ENCODE measurements at regions not wholly inside any gene's neighbourhood (a gene's known extent, or its start where the extent isn't known, plus 50 kb on each side); places are given as distances from the start of the nearest gene placed in this dataset.

DNA sequence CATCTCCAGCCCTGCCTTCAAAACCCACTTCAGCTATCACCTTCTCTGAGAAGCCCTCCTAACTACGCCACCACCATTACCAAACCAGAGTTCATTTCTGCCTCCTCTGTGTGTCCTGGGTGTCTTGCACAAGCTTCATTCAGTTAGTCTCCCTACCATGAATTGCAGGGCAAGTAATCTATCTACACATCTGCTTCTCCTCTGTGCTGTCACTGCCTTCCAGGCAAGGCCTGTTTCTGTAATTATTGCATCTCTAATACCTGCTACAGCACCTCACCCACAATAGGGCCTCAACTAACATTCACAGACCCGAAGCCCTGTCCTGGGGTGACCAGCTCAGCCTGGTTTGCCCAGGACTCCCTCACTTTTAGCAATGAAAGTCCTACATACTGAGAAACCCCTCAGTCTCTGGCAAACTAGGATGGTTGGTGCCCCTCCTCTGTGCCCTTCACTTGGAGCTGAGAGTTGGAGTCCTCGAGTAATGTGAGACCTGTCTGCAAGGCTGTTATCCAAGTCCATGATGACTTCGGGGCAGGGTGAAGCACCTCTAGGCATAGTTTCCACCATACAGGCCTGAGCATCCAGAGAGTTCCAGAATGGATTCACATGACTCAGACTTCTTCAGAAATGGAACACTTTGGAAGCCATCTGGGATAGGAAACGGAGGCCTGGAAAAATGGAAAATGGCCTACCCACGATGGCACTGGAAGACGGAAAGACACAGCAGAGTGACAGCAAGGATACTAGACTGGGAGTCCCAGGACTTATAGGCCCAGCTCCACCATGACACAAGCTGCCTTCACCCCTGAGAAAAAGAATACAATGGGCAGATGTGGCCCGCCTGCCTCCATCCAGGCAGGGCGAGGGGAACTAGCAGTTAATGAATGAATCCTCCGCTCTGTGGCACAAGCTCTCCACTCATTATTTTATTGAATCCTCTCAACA, 269.3 kb downstream of the BUD13 start:
- no peak for FAIRE-seq

DNA sequence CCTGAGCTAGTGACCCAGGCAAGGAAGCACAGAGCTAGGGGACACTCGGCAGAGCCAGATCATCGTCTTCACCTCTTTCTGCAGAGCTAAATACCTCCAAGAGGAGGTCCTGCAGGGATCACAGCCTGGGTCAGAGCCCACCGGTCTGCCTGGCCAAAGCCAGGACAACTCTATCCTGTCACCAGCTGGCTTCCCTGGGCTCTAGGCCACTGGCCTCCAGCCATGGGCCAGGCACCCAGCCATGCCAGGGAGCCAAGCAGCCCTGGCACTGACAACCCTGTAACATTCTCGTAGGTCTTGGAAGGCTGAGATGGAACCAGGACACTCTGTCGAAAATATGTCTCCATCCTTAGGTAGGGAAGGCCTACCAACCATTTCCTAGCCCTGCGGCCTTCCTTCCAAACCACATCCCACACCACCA, 270.1 kb downstream of the BUD13 start:
- no peak for FAIRE-seq

DNA sequence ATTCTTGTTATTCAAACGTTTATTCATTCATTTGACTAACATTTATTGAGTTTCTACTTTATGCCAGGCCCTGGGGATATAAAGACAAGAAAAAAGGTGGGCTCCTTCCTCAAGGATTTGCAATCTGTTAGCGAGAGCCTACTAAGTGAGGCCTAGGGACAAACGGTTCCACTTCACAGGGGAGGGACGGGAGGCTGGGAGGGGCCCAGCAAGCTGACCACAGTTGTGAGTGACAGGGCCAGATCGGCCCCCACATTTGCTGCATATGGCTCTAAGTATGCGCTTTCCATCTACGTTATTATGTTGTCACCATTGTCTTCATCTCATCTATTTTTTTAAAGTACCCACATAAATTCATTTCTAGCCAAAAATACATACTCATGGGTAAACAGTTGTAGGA, 271.1 kb downstream of the BUD13 start:
- FAIRE-seq: no peak

DNA sequence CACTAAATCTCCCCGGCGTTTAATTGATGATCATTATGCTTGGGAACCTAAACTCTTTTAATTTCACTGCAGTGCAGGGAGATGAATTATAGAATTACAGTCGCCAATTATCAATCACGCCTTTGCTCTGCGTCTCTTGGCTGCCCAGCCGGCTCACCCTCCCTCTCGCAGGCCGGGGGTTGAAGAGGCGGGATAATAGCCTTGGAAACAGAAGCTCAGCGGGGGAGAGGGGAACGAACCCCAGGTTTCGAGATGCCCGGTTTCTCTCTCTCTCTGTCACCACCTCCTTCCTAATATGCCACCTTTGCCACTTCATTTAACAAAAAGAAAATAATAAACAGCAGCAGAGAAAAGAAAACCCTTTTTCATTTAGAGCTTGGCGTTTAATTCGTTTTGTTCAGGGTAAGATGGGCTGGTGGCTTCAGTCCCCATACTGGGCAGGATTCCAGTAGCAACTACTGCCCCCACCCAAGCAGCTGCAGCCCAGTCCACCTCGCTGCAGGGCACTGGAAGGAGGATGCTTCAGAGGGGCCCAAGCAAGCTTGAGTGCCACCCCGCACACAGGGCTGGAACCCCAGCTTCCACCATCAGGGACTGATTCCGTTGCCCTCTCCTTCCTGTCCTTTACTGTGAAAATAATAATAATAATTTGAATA, 271.7 kb downstream of the BUD13 start:
- no peak for FAIRE-seq

DNA sequence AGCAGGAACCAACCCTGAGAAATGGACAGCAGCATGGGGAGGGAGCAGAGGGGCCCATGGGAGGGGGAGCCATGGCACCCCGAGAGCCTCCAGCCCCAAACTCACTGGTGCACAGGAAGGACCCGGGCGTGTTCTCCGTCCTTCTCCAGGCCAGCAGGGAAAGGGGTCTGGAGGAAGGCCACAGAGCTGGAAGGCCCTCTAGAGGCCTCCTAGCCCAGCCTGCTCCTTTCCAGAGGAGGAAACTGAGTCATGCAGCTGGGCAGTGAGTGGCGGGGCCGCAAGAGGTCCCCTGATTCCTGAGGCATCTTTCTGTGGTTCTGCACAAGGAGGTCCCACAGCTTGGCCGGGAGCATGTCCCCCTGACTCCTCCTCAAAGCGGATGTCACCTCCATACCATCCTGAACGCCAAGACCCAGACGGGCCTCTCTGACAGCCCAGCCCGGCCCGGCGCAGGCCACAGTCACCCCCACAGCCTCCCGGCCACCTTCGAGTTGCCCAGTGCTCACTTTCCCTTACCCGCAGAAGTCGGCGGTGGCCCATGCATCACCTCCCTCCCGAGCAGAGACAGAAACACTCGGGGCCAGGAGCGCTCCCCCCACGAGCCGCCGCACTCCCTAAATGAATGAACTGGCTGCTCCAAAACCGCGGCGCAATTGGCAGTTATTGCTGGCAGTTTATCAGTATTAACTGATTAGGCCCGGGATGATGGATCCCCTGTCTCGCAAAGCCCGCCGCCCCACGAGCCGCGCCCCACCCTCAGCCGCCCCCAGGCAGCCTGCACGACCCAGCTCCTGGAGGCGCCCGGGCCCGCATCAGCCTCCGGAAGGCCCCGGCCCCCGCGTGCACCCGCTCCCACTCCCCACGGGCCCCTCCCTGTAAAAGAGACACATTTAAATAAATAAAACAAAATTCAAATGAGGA, 272.5 kb downstream of the BUD13 start:
- FAIRE-seq: no peak

DNA sequence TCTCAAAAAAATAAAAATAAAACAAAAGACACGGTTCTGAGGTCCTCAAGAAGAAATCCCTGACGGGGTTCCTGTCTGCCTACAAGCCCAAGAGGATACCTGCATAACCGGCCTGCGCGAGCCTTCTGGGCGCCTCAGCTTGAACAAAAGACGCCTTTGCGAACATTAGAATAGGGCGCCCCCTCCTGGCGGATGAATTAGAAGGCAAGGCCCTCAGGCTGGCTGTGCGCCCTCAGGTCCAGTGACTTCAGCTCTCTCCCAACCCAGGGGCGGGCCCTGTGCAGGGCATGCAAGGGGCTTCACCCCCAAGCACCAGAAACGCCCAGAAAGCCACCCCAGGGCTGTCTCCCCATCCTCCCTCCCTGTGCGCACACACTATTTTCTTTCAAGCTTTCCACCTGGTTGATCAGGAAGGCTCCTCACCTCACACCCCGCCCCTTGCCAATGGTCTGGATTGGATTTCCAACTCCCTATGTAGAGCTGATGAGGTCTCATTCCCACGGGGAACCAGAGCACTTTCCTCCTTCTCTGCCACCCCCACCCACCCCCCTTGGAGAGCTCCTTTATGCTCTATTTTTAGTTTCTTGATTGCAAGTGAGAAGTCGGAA, 273.3 kb downstream of the BUD13 start:
- no peak for FAIRE-seq

DNA sequence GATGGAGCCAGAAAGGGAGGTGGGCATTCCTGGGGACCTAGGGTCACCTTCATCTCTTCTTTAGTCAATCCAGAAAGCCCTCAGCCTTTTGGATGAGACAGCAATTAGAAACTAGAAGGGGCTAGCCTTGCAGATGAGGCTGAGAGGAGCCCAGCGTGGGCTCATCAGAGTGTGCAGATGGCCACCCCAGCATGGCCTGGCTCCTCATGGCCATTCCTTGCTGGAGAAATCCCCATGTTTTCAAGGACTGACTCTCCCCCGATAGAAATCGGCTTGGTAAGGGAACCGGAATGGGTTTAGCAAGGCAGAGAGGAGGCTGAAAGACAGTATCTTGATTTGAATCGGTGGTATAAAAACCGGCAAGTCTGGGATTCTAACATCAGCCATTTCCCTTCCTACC, 274.6 kb downstream of the BUD13 start:
- no peak for FAIRE-seq

DNA sequence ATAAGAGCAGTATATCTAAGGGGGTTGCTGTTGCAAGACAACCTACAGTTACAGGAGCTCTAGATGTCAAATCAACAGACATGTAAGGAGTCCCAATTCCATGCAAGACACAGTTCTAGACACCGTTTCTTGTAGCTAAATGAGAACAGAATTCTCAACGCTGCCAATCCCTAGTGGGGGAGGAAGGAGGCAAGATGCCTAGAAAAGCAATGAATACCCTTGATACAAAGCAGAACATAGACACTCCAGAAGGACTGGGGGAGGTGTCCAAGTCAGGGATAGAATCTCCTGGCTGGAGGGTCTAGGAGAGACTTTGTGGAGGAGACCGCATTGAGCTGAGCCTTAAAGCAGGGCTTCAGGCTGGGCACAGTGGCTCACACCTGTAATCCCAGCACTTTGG, 280.2 kb downstream of the BUD13 start:
- FAIRE-seq: no peak

DNA sequence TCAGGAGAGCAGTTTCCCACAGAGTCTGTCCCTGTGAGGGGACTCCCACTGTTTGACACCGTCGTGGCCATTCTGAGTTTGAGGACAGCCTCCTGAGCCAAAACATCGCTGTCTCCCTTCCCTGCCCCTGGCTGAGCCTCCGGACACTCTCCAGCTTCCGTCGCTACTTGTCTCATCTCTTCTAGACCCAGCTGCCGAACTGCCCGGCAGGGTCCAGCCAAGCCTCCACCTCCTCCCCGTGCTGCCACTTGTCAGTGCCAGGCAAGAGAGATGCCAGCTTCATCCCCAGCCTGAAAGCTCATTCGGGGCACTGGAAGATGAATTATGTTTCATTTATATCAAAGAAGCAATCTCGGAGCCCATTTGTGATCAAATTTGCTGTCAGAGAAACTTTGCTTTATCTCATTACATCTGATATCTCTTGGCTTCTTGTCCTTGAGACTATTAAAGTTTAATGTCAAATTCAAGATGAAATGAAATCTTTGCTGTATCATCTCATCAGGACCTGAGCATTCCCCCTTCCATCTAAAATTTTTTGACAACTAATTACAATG, 283.9 kb downstream of the BUD13 start:
- no peak for FAIRE-seq

DNA sequence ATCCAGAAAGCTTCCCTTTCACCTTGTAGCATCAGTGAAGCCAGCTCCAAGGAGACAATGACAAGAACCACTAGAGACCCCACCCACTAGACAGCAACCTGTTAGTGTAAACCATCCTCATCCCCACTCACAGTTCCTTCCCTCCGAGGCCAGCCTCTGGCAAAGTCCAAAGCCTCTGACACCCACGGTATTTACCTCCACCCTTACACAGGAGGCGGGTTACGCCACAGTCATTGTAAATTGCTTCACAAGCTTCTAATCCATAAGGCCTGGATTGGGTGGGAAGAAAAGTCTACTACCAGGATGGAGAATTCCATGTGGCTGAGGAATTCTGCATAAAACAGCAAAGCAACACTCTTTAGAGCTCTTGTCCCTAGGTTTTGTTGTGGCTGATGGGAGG, 287.4 kb downstream of the BUD13 start:
- no peak for FAIRE-seq

DNA sequence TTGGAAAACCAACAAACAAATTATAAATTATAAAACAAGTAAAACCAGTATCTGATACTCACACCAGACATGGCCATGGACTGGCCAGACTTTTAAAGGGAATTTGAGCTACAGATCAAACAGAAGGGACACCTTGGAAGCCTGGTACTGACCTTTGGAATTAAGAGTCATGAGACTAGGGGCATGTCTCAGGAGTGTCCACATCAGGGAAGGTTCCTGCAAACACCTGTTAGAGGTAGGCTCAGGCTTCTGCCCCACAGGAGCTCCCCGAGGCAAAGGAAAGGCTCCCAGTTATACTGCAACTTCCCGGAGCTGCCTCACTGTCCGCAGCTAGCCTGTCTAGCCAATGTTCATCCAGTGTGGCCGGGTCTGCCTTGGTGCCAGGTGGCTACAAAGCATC, 290.1 kb downstream of the BUD13 start:
- no peak for FAIRE-seq

DNA sequence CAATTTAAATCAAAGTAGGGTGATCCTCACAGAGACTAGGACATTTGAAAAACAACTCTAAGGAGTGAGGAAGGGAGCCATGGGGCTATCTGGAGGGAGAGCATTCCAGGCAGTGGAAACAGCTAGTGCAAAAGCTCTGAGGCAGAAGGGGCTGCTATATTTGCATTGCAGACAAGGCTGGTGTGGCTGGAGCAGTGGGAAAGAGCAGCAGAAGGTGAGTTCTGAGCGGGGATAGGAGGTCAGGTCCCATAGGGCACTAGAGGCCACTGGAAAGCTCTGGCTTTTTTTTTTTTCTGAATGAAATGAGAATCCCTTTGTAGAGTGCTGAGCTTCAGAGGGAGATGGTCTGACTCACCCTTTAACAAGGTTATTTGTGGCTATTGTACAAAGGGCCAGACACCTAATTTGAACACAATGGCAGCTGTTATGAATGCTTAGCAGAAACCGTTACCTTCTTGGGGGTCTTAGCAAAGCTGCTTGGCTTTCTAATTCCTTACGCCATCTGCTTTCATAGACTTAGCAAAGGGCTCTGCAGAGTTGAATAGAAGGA, 291.6 kb downstream of the BUD13 start:
- FAIRE-seq: no peak

DNA sequence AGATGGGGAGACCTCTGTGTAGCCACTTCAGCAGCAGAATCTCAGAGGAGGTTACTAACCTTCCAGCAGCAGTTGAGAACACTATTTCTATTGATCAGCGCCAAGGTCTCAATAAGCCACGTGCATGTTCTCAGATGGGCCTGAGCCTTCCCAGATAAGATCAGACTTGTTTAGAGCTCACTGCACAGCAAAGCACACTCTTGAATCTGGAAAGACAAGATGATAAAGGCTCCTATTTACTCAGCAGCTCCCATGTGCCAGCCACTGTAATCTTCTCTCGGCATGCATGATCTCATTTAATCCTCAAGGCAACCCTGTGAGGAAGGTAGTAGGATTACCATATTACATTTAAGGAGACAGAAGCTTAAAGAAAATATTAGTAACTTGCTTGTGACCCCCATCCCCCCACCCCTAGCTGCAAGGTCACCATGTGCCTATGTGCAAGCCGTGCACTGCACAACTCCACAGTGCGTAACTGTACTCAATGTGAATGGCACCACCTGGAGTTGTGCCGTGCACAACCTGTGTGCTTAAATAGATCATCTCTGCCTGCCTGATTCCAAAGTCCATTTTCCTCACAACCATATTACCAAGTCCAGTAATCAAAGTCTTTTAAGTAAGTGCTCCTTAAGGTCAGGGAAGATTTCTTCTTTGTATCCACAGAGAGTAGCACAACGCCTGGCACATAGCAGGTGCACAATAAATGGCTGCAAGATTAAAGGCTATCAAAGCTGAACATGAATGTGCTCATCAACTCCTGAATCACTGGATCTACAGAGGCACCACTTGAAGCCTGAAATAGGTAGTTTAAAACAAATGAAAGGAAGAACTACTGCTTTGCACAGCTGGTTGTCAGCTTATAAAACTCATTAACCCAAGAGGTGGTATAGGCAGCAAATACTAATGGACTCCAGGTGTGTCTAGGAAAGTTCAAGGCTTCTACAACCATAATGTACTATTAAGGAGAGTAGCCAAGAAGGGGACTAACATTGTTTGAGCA, 293.8 kb downstream of the BUD13 start:
- FAIRE-seq: no peak

DNA sequence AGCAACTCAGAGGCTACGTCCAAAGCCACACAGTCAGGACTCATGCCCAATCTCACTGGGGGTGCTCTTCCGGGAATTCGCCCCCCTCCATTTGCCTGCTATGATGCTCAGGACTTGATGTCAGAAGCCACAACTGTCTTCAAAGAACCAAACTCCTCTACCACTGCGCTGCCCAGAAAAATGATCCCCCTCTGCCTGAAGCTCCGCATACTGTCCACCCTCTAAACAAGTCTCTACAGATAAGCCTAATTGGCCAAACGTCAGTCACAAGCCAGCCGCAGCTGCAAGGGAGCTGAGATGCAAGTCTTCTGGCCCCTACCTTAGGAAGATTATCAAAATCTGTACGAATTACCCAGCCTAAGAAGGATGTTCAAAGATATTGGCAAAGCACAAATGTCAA, 294.6 kb downstream of the BUD13 start:
- FAIRE-seq: no peak

DNA sequence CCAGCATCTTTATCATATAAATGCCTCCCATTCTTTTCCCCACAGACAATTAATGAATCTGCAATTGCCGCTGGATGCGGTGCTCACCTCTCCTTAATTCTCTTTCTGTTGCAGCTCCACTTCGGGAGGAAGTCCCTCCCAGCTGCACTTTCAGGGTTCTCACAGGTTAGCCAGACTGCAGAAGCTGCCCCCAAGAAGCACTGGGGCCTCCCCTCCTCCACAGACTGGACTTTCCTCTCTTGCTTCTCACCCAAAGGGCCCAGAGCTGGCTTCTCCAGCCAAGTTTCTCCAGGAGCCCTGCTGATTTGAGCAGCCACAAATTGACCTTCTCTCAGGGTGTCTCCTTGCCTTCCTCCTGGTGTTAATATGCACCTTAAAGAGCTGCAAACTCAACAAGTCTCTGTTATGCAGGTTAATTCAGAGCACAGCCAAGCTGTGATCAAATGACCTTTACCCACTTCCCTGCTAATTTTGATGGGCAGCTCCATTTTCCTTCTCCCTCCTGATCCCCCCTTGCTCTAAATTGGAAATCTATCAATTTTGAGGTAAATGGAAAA, 298.9 kb downstream of the BUD13 start:
- FAIRE-seq: no peak

DNA sequence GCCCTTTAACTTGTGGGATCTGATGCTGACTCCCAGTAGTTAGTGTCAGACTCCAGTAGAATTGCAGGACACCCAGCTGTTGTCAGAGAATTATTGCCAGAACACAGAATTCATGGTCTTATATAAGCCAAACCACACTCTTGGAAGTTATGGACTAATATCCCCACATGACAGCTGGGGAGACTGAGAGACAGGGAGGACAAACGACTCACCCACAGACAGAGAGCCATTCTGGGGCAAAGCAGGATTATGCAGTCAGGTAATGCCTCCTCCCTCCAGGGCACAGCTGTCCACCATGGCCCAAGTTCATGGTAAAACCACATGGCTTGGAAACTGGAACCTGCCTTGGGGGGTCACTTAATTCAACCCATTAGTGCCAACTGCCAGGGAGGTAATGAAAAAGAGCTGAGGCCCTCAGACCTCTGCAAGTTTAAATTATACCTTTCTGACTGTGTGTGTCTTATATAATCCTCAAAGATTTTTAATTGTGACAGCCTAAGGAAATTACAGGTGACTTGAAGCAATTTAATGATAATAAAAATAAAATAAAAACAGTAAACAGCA, 299.5 kb downstream of the BUD13 start:
- no peak for FAIRE-seq

DNA sequence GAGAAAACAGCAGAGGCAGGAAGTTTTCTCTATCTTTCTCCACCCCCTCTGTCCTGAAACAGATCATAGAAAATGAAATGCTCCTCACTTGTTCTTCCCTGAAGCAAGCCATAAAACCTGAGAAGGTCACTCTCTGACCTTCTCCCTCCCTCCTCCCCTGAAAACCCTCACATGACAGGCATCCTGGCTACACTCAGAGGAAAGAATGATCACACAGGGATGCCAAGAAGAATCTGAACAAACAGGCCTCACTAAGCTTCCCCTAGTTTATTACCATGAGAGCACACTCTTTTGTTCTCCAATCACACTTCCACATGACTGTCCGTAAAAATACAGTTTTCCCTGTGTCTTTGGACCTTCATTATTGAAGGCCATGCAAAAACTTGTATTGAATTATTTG, 300.1 kb downstream of the BUD13 start:
- no peak for FAIRE-seq

DNA sequence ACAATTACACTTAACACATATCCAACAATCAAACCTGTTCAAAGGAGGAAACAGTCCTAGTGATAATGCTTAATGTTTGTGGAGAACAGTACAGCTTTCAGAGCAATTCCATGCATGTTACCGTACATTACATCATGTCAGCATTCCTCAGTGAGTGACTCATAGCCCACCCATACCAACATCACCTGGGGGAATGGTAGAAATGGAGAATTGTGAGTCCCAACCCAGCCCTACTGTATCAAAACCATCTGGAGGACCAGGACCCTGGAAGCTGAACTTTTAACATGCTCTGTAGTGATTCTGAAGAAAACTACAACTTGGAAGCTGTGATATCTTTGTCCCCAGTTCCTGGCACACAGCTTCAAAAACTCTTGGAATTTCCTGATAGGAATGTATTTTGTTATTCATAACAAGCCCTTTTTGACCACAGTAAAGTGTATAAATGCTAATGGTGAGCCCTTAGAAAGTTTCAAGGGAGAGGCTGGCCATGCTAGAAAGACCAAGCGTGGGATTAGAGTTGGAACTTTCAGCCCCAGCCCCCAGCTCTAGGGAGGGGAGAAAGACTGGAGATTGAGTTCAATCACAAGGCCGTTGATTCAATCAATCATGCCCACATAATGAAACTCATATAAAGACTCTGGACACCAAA, 301.1 kb downstream of the BUD13 start:
- no peak for FAIRE-seq

DNA sequence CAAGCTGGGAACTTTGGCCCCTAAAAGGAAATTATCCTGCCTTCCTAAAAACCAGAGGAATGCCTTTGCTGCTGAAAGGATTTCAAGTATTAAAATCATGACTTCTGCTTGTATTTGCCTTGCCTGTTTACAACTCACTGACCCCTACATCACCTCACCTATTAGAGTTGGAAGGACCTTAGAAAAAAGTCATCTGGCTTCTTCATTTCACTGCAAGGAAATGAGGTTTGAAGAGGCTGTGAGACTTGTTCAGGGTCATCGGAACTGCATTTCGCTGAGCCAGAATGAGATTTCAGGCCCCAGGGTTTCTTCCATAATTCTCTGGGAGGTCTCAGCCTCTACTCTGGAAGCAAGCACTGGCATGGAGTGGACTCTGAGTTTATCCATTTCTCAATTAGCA, 304.1 kb downstream of the BUD13 start:
- FAIRE-seq: no peak

DNA sequence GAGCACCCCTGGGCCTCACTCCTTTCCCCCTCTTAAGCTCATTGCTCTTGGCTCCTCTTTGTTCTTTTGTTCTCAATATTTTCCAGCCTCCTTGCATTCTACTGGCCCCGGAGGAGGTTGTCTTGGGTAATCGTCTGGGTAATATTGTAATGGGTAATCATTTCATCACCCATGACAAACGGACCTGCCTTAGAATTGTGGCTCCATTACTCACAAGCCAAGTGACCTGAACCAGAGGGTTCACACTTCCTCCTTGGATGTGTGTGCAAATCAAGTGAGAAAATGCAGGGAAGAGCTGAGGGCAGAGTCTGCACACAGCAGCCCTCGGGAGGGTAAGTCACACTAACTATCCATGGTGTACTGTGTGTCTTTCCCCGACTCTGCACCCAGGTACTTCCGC, 305.0 kb downstream of the BUD13 start:
- FAIRE-seq: no peak

All from islet of Langerhans (tissue), 1 donor.